CD14-positive monocyte (primary cell): ENCODE measurements at regions not wholly inside any gene's neighbourhood (a gene's known extent, or its start where the extent isn't known, plus 50 kb on each side); places are given as distances from the start of the nearest gene placed in this dataset.

Source experiments
- DNase-seq, 3 donors: peaks; one replicate each; pipeline ENCODE4 v3.0.0-alpha.2; 2011 to 2022
- H2AFZ ChIP-seq: 2 replicates; pipeline ENCODE4 v1.6.0; 2012; ENCODE audit warnings: mild to moderate bottlenecking, low read depth, low read length, inconsistent platforms; ENCODE audit not compliant: insufficient read depth, poor library complexity, severe bottlenecking
- H3K27ac ChIP-seq, 2 donors: 1 replicate in 1 of 2; 2 replicates in 1 of 2; pipeline ENCODE4 v1.5.1; 2012 to 2013; ENCODE audit warnings: low read length in 2 of 2, control low read depth in 1 of 2, inconsistent platforms in 1 of 2, low read depth in 1 of 2, mild to moderate bottlenecking in 1 of 2
- H3K27me3 ChIP-seq, 2 donors: one replicate each; pipeline versions ENCODE4 v1.6.0 to v1.6.1; 2011 to 2013; ENCODE audit warnings: low read length in 2 of 2; ENCODE audit not compliant: control insufficient read depth in 2 of 2, insufficient read depth in 2 of 2
- H3K36me3 ChIP-seq, 2 donors: replicated peaks in 1 of 2; 1 replicate in 1 of 2; 2 replicates in 1 of 2; pipeline versions ENCODE4 v1.5.1 to v1.6.1; 2012 to 2013; ENCODE audit warnings: low read length in 2 of 2, control low read depth in 1 of 2, inconsistent platforms in 1 of 2, mild to moderate bottlenecking in 1 of 2; ENCODE audit not compliant: insufficient read depth in 2 of 2, control insufficient read depth in 1 of 2
- H3K4me1 ChIP-seq, 2 donors: 1 replicate in 1 of 2; 2 replicates in 1 of 2; pipeline versions ENCODE4 v1.5.1 to v1.6.1; 2012 to 2013; ENCODE audit warnings: low read length in 2 of 2, control low read depth in 1 of 2, inconsistent platforms in 1 of 2, mild to moderate bottlenecking in 1 of 2, moderate library complexity in 1 of 2; ENCODE audit not compliant: insufficient read depth in 2 of 2, control insufficient read depth in 1 of 2
- H3K4me2 ChIP-seq: replicated peaks from 2 replicates; pipeline ENCODE3; 2012; ENCODE audit warnings: low read length, moderate library complexity, mild to moderate bottlenecking; ENCODE audit not compliant: poor library complexity, severe bottlenecking; ENCODE audit errors: extremely low read depth
- H3K4me3 ChIP-seq, 3 experiments: fragments of 200-600 bp in 1 of 3; sonication (generic) in 1 of 3; replicated peaks in 1 of 3; 1 replicate in 2 of 3; 2 replicates in 1 of 3; pipeline ENCODE4 v1.5.1; 2011 to 2013; ENCODE audit warnings: low read length in 3 of 3, mild to moderate bottlenecking in 3 of 3, control low read depth in 2 of 3, low read depth in 2 of 3, inconsistent platforms in 1 of 3, moderate library complexity in 1 of 3
- H3K79me2 ChIP-seq: 2 replicates; pipeline ENCODE4 v1.6.0; 2012; ENCODE audit warnings: mild to moderate bottlenecking, control low read depth, inconsistent platforms, low read length, moderate library complexity; ENCODE audit not compliant: insufficient read depth
- H3K9ac ChIP-seq: 2 replicates; pipeline ENCODE4 v1.6.0; 2017; ENCODE audit warnings: low read length, mild to moderate bottlenecking; ENCODE audit not compliant: insufficient read depth, poor library complexity, severe bottlenecking
- H3K9me3 ChIP-seq, 2 donors: replicated peaks in 1 of 2; 1 replicate in 1 of 2; 2 replicates in 1 of 2; pipeline versions ENCODE4 v1.5.1 to v1.6.1; 2012 to 2013; ENCODE audit warnings: low read length in 2 of 2, control low read depth in 1 of 2; ENCODE audit not compliant: control insufficient read depth in 1 of 2, insufficient read depth in 1 of 2
- H4K20me1 ChIP-seq: 2 replicates; pipeline ENCODE4 v1.6.0; 2012; ENCODE audit warnings: mild to moderate bottlenecking, low read length, control low read depth, moderate library complexity; ENCODE audit not compliant: insufficient read depth
- H3K27ac Mint-ChIP-seq, 7 donors: one replicate each; pipeline ENCODE4 v1.8.0; 2020; ENCODE audit warnings: mild to moderate bottlenecking in 7 of 7, mixed read lengths in 7 of 7, moderate library complexity in 6 of 7, inconsistent platforms in 2 of 7
- H3K27me3 Mint-ChIP-seq, 3 donors: one replicate each; pipeline ENCODE4 v1.8.0; 2021 to 2022; ENCODE audit warnings: low read depth in 3 of 3, mild to moderate bottlenecking in 3 of 3, mixed read lengths in 3 of 3, moderate library complexity in 3 of 3, inconsistent platforms in 1 of 3
- H3K36me3 Mint-ChIP-seq, 2 donors: one replicate each; pipeline ENCODE4 v1.8.0; 2020; ENCODE audit warnings: mixed read lengths in 2 of 2, inconsistent platforms in 1 of 2, mild to moderate bottlenecking in 1 of 2
- H3K4me1 Mint-ChIP-seq: one replicate; pipeline ENCODE4 v1.8.0; 2020; ENCODE audit warnings: mild to moderate bottlenecking, mixed read lengths
- H3K4me3 Mint-ChIP-seq, 2 donors: one replicate each; pipeline ENCODE4 v1.8.0; 2020; ENCODE audit warnings: mild to moderate bottlenecking in 2 of 2, mixed read lengths in 2 of 2, moderate library complexity in 1 of 2
- H3K9me3 Mint-ChIP-seq, 7 donors: one replicate each; pipeline ENCODE4 v1.8.0; 2020 to 2022; ENCODE audit warnings: mixed read lengths in 7 of 7, mild to moderate bottlenecking in 6 of 7, moderate library complexity in 6 of 7, inconsistent platforms in 2 of 7
- WGBS: methylation state at CpG from one replicate; pipeline ENCODE4 v1.1.5; 2013; ENCODE audit warnings: missing lambda C conversion rate; ENCODE audit not compliant: insufficient coverage; 5-methylcytosine and 5-hydroxymethylcytosine counted together
- intact Hi-C, 2 donors: fragments of 100-400 bp; cut with micrococcal nuclease; formaldehyde crosslinking; loops; one replicate each; pipeline versions ENCODE4 v1.15.0 to v1.15.1; 2023
- TF ChIP-seq, protein P1 (sequence below): fragments of 200-600 bp; IDR thresholded peaks from one replicate; pipeline ENCODE4 v1.8.0; 2022; ENCODE audit warnings: antibody characterized with exemption, mild to moderate bottlenecking

GRCh38 chr11:105469931-105470330 is 139.9 kb upstream of the GRIA4 start:
- no peaks in the 10 kb centered on the region for H3K27me3 ChIP-seq
- no peaks in the 10 kb centered on the region for H3K4me1 ChIP-seq
- Mint-ChIP-seq H3K4me1 (no peaks in the 10 kb centered on the region), H3K9me3 (peaks cover 0 to 10% (median 4%) of the 10 kb centered on the region in 7 donors), H3K27ac (no peak overlapping the region), H3K4me3 (no peak overlapping the region), H3K36me3 (no peaks in the 10 kb centered on the region), H3K27me3 (peaks cover 0 to 2% (median 0%) of the 10 kb centered on the region in 3 donors)
- no peak for DNase-seq
- no peaks in the 10 kb centered on the region for H3K9me3 ChIP-seq
- no peak overlapping the region for H3K4me3 ChIP-seq
- 100% methylated on average over 1 of the region's 1 CpG for WGBS
- no peak overlapping the region for H3K9ac ChIP-seq
- H4K20me1 ChIP-seq = no peaks in the 10 kb centered on the region
- intact Hi-C loops = no loop called here
- TF ChIP-seq, protein P1, sequence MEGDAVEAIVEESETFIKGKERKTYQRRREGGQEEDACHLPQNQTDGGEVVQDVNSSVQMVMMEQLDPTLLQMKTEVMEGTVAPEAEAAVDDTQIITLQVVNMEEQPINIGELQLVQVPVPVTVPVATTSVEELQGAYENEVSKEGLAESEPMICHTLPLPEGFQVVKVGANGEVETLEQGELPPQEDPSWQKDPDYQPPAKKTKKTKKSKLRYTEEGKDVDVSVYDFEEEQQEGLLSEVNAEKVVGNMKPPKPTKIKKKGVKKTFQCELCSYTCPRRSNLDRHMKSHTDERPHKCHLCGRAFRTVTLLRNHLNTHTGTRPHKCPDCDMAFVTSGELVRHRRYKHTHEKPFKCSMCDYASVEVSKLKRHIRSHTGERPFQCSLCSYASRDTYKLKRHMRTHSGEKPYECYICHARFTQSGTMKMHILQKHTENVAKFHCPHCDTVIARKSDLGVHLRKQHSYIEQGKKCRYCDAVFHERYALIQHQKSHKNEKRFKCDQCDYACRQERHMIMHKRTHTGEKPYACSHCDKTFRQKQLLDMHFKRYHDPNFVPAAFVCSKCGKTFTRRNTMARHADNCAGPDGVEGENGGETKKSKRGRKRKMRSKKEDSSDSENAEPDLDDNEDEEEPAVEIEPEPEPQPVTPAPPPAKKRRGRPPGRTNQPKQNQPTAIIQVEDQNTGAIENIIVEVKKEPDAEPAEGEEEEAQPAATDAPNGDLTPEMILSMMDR = no peak
- H3K27ac ChIP-seq = no peak overlapping the region
- no peak overlapping the region for H3K4me2 ChIP-seq
- H3K36me3 ChIP-seq = no peaks in the 10 kb centered on the region
- no peaks in the 10 kb centered on the region for H3K79me2 ChIP-seq
- H2AFZ ChIP-seq = no peak overlapping the region

DNA sequence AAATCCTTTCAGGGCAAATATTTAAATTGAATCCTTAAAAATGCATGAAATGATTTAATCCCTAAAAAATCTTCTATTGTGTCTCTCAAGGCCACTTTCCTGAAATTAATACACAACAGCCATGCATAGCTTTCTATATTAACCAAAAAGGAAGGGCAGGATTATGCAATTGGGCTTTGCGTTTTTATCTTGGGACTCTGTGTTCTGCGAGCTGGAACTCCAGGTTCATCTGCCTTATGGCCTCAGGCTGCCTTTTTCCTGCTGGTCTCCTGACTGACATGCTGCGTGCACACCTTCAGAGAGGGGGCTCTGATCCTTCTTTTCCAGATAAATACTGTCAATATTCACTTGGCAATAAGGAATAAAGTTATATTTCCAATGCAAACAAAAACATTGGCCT is 141.7 kb upstream of the GRIA4 start:
- Histone ChIP-seq H3K36me3 (no peaks in the 10 kb centered on the region), H3K4me2 (no peak overlapping the region), H3K27me3 (no peaks in the 10 kb centered on the region), H3K9ac (no peak overlapping the region), H3K4me1 (no peaks in the 10 kb centered on the region), H3K79me2 (no peaks in the 10 kb centered on the region), H4K20me1 (no peaks in the 10 kb centered on the region), H3K9me3 (no peaks in the 10 kb centered on the region), H3K27ac (no peak overlapping the region), H3K4me3 (no peak overlapping the region), H2AFZ (no peak overlapping the region)
- WGBS = 50% methylated on average over 1 of the region's 3 CpGs
- DNase-seq = no peak
- Mint-ChIP-seq H3K27me3 (peaks cover 0 to 2% (median 0%) of the 10 kb centered on the region in 3 donors), H3K4me3 (no peak overlapping the region), H3K4me1 (no peaks in the 10 kb centered on the region), H3K9me3 (peaks cover 0 to 7% (median 4%) of the 10 kb centered on the region in 7 donors), H3K36me3 (no peaks in the 10 kb centered on the region), H3K27ac (no peak overlapping the region)
- TF ChIP-seq, protein P1 = no peak
- intact Hi-C loops = no loop called here
